ENCODE measurements at regions not wholly inside any gene's neighbourhood (a gene's known extent, or its start where the extent isn't known, plus 50 kb on each side); places are given as distances from the start of the nearest gene placed in this dataset.

DNA sequence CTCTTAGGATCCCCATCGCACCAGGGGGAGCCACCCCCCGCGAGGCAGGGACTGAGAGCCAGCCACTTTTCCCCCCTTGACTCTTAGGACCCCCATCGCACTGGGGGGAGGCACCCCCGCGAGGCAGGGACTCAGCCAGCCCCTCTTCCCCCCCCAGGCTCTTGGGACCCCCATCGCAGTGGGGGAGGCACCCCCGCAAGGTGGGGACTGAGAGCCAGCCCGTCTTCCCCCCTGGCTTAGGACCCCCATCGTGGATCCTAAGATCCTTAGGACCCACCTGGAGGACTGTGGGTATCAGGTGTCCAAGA, 365.2 kb upstream of the SPRY2 start:
- ChIA-PET RAD21 (ENCODE audit: unreplicated experiment) (no interaction called here), SMC1A (ENCODE audit: uncharacterized antibody, unreplicated experiment) (no interaction called here), POLR2A (no interaction called here), CTCF (no interaction called here)
- intact Hi-C loops (cut with micrococcal nuclease; ENCODE audit: unreplicated experiment) (no loop called here), in situ Hi-C loops (cut with MboI) (no loop called here)
- Histone ChIP-seq H3K9ac (ENCODE audit: control insufficient read depth, insufficient read depth, low read length) (no peak overlapping the region), H3K27ac (ENCODE audit: control insufficient read depth, insufficient read depth) (no peak overlapping the region), H3K36me3 (ENCODE audit: control insufficient read depth in 2 of 2, insufficient read depth in 2 of 2, low read length in 1 of 2) (no peaks in the 10 kb centered on the region), H3K27me3 (replicated peaks in 1 of 2; ENCODE audit: control insufficient read depth in 2 of 2, insufficient read depth in 2 of 2, low read length in 1 of 2) (no peaks in the 10 kb centered on the region), H3K4me3 (no peak overlapping the region), H2AFZ (ENCODE audit: control insufficient read depth, low read depth, low read length) (no peak overlapping the region), H3K9me3 (replicated peaks; ENCODE audit: control insufficient read depth, insufficient read depth, low read length) (no peaks in the 10 kb centered on the region), H3K4me2 (ENCODE audit: control insufficient read depth, insufficient read depth) (no peak overlapping the region), H3K79me2 (ENCODE audit: control insufficient read depth, insufficient read depth, low read length) (no peaks in the 10 kb centered on the region), H4K20me1 (ENCODE audit: control insufficient read depth, insufficient read depth) (no peaks in the 10 kb centered on the region), H3K4me1 (ENCODE audit: control insufficient read depth, insufficient read depth, low read length) (no peaks in the 10 kb centered on the region)
- no TSS peak for BruUV-seq (replicated peaks)
- DNase-seq (ENCODE audit: low read depth, low spot score): no peak
- ATAC-seq: no peak
- 48% methylated on average over 6 of the region's 10 CpGs for WGBS (ENCODE audit: insufficient coverage, insufficient replicate concordance, low lambda C conversion rate, missing lambda C conversion rate)
- TF ChIP-seq ZBTB40 (IDR thresholded peaks at IDR 0.05; ENCODE audit: borderline replicate concordance) (no peak), POLR2AphosphoS2 (IDR thresholded peaks at IDR 0.05; ENCODE audit: low read depth, low read length) (no peak), GATAD2B (conservative IDR thresholded peaks at IDR 0.05; ENCODE audit: low read depth) (no peak), MYC (IDR thresholded peaks at IDR 0.05; ENCODE audit: insufficient read depth, insufficient read length, insufficient replicate concordance, low read length, severe bottlenecking) (no peak), ZNF384 (IDR thresholded peaks at IDR 0.05; ENCODE audit: borderline replicate concordance, low read depth, low read length) (no peak), NR2F1 (conservative IDR thresholded peaks at IDR 0.05) (no peak), ZNF592 (IDR thresholded peaks at IDR 0.05) (no peak), JUNB (IDR thresholded peaks at IDR 0.05) (no peak)
- TF ChIP-seq, protein P1, sequence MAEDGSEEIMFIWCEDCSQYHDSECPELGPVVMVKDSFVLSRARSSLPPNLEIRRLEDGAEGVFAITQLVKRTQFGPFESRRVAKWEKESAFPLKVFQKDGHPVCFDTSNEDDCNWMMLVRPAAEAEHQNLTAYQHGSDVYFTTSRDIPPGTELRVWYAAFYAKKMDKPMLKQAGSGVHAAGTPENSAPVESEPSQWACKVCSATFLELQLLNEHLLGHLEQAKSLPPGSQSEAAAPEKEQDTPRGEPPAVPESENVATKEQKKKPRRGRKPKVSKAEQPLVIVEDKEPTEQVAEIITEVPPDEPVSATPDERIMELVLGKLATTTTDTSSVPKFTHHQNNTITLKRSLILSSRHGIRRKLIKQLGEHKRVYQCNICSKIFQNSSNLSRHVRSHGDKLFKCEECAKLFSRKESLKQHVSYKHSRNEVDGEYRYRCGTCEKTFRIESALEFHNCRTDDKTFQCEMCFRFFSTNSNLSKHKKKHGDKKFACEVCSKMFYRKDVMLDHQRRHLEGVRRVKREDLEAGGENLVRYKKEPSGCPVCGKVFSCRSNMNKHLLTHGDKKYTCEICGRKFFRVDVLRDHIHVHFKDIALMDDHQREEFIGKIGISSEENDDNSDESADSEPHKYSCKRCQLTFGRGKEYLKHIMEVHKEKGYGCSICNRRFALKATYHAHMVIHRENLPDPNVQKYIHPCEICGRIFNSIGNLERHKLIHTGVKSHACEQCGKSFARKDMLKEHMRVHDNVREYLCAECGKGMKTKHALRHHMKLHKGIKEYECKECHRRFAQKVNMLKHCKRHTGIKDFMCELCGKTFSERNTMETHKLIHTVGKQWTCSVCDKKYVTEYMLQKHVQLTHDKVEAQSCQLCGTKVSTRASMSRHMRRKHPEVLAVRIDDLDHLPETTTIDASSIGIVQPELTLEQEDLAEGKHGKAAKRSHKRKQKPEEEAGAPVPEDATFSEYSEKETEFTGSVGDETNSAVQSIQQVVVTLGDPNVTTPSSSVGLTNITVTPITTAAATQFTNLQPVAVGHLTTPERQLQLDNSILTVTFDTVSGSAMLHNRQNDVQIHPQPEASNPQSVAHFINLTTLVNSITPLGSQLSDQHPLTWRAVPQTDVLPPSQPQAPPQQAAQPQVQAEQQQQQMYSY (CRISPR knock-in tag; IDR thresholded peaks at IDR 0.05): no peak
- no peak for FAIRE-seq

Measured in GM12878 (cell line).